B cell (primary cell): ENCODE measurements at regions not wholly inside any gene's neighbourhood (a gene's known extent, or its start where the extent isn't known, plus 50 kb on each side); places are given as distances from the start of the nearest gene placed in this dataset.

Experiments used
- ATAC-seq: fragments of 200-7000 bp; cut with Tn5 transposase; one replicate; pipeline ENCODE4 v1.10.0; 2021; ENCODE audit warnings: low read depth, mild to moderate bottlenecking, moderate number of reproducible peaks, moderate library complexity
- CTCF ChIA-PET: fragments of 350-600 bp; sonication (Branson Sonifier 250); formaldehyde crosslinking; loops from one replicate; lab custom pipeline; 2021; ENCODE audit warnings: antibody characterized with exemption, inconsistent platforms; lab: Charles Lee
- POLR2A ChIA-PET: fragments of 350-600 bp; sonication (Branson Sonifier 250); formaldehyde crosslinking; loops from one replicate; lab custom pipeline; 2021; ENCODE audit warnings: antibody characterized with exemption; lab: Charles Lee
- DNase-seq: peaks from one replicate; pipeline ENCODE4 v3.0.0; 2013
- H2AFZ ChIP-seq: 2 replicates; pipeline ENCODE4 v1.6.1; 2012; ENCODE audit warnings: mild to moderate bottlenecking, low read depth, low read length; ENCODE audit not compliant: insufficient read depth, poor library complexity, severe bottlenecking
- H3K27ac ChIP-seq, 2 donors: 1 replicate in 1 of 2; 2 replicates in 1 of 2; pipeline ENCODE4 v1.5.1; 2012 to 2013; ENCODE audit warnings: low read length in 2 of 2, mild to moderate bottlenecking in 2 of 2, moderate library complexity in 1 of 2
- H3K27me3 ChIP-seq, 4 experiments: fragments of 200-600 bp in 1 of 4; sonication (generic) in 1 of 4; replicated peaks in 1 of 4; 1 replicate in 2 of 4; 2 replicates in 2 of 4; pipeline versions ENCODE4 v1.6.1 to v1.7.0; 2013 to 2016; ENCODE audit warnings: low read length in 3 of 4, mild to moderate bottlenecking in 2 of 4, mixed read lengths in 1 of 4, moderate library complexity in 1 of 4; ENCODE audit not compliant: insufficient read depth in 4 of 4, control insufficient read depth in 3 of 4; ENCODE audit errors: control extremely low read depth in 1 of 4
- H3K36me3 ChIP-seq, 2 experiments: replicated peaks in 1 of 2; 1 replicate in 1 of 2; 2 replicates in 1 of 2; pipeline versions ENCODE4 v1.6.1 to v1.7.1; 2013; ENCODE audit warnings: low read length in 1 of 2; ENCODE audit not compliant: insufficient read depth in 2 of 2, control insufficient read depth in 1 of 2; ENCODE audit errors: control extremely low read depth in 1 of 2, extremely low read depth in 1 of 2
- H3K4me1 ChIP-seq, 2 donors: fragments of 200-600 bp in 1 of 2; sonication (generic) in 1 of 2; 1 replicate in 1 of 2; 2 replicates in 1 of 2; pipeline versions ENCODE4 v1.5.1 to v1.6.1; 2013 to 2017; ENCODE audit warnings: low read length in 2 of 2; ENCODE audit not compliant: control insufficient read depth in 2 of 2, insufficient read depth in 2 of 2
- H3K4me2 ChIP-seq: replicated peaks from 2 replicates; pipeline ENCODE3; 2012; ENCODE audit warnings: mild to moderate bottlenecking, low read depth, low read length; ENCODE audit not compliant: poor library complexity, severe bottlenecking
- H3K4me3 ChIP-seq, 5 experiments: fragments of 200-600 bp in 1 of 5; sonication (generic) in 1 of 5; 1 replicate in 3 of 5; 2 replicates in 2 of 5; pipeline versions ENCODE4 v1.5.1 to v1.7.0; 2011 to 2016; ENCODE audit warnings: low read length in 4 of 5, mild to moderate bottlenecking in 4 of 5, low read depth in 2 of 5, control low read depth in 1 of 5, moderate library complexity in 1 of 5; ENCODE audit not compliant: insufficient read depth in 1 of 5; ENCODE audit errors: control extremely low read depth in 1 of 5, extremely low read depth in 1 of 5
- H3K79me2 ChIP-seq: fragments of 200-600 bp; sonication (generic); one replicate; pipeline ENCODE4 v1.6.0; 2016; ENCODE audit warnings: low read length; ENCODE audit not compliant: control insufficient read depth, insufficient read depth
- H3K9ac ChIP-seq: fragments of 200-600 bp; sonication (generic); 2 replicates; pipeline ENCODE4 v1.6.1; 2017; ENCODE audit warnings: mild to moderate bottlenecking, low read length, moderate library complexity
- H3K9me3 ChIP-seq, 3 donors: one replicate each; pipeline versions ENCODE4 v1.6.1 to v1.7.1; 2013; ENCODE audit warnings: low read length in 2 of 3; ENCODE audit not compliant: control insufficient read depth in 2 of 3, insufficient read depth in 1 of 3; ENCODE audit errors: control extremely low read depth in 1 of 3
- H4K20me1 ChIP-seq: 2 replicates; pipeline ENCODE4 v1.6.0; 2012; ENCODE audit warnings: mild to moderate bottlenecking, low read length; ENCODE audit not compliant: insufficient read depth, control insufficient read depth, poor library complexity, severe bottlenecking
- H3K27ac Mint-ChIP-seq: one replicate; pipeline ENCODE4 v1.8.0; 2021; ENCODE audit warnings: mixed read lengths
- H3K27me3 Mint-ChIP-seq: one replicate; pipeline ENCODE4 v1.8.0; 2021; ENCODE audit warnings: mixed read lengths
- H3K4me1 Mint-ChIP-seq: one replicate; pipeline ENCODE4 v1.8.0; 2021; ENCODE audit warnings: mixed read lengths
- H3K4me3 Mint-ChIP-seq: one replicate; pipeline ENCODE4 v1.8.0; 2021; ENCODE audit warnings: mixed read lengths
- H3K9me3 Mint-ChIP-seq: one replicate; pipeline ENCODE4 v1.8.0; 2022; ENCODE audit warnings: mixed read lengths; ENCODE audit not compliant: insufficient read depth
- EZH2 ChIP-seq: IDR thresholded peaks from 2 replicates; pipeline ENCODE4 v1.6.1; 2012; ENCODE audit warnings: borderline replicate concordance, low read depth, mild to moderate bottlenecking, moderate library complexity, low read length; ENCODE audit not compliant: insufficient read depth, poor library complexity, severe bottlenecking
- WGBS: methylation state at CpG from one replicate; pipeline ENCODE4 v1.1.5; 2013; ENCODE audit warnings: missing lambda C conversion rate; ENCODE audit not compliant: insufficient coverage; 5-methylcytosine and 5-hydroxymethylcytosine counted together
- intact Hi-C: fragments of 100-400 bp; cut with micrococcal nuclease; formaldehyde crosslinking; loops from one replicate; pipeline ENCODE4 v1.10.0; 2022
- TF ChIP-seq, protein P1 (sequence below): fragments of 200-600 bp; IDR thresholded peaks from one replicate; pipeline ENCODE4 v1.8.0; 2022; ENCODE audit warnings: antibody characterized with exemption, mild to moderate bottlenecking

DNA sequence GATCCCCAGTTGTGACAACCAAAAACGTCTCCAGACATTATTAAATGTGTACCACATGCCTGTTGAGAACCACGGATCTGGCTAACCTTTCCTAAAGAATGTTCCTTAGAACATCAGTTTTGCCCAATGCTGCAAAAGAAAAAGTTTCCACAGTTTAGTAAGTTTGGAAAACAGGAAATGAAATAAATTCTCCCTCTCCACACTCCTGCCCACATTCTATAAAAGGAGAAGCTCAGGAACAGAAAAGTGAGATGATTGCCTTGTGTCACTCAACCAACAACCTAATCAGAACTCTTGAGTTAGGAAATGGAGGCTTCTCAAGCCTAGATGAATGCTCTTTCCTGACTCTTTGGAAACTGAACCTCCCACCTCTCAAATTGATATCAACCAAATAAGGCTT is 56.1 kb upstream of the NFE2L2 start:
- Histone ChIP-seq H3K9me3 (no peaks in the 10 kb centered on the region), H3K9ac (no peak overlapping the region), H3K27me3 (no peaks in the 10 kb centered on the region), H3K79me2 (no peaks in the 10 kb centered on the region), H4K20me1 (no peaks in the 10 kb centered on the region), H3K36me3 (peaks cover 0 to 4% of the 10 kb centered on the region in 2 experiments), H3K4me3 (no peak overlapping the region), H3K4me1 (no peaks in the 10 kb centered on the region), H3K27ac (no peak overlapping the region), H2AFZ (no peak overlapping the region), H3K4me2 (no peak overlapping the region)
- ATAC-seq (no peak), DNase-seq (no peak)
- POLR2A ChIA-PET, result no interaction called here
- intact Hi-C loops, result no loop called here
- CTCF ChIA-PET, result interaction anchor here (1.6 kb wide), 1 partner anchor 156 kb away, joined by 3 read pairs; no protein-coding TSS in a partner anchor
- no CpG with 5 or more reads among the region's 2 CpGs for WGBS
- Mint-ChIP-seq H3K4me1 (no peaks in the 10 kb centered on the region), H3K27ac (no peak overlapping the region), H3K4me3 (no peak overlapping the region), H3K27me3 (no peaks in the 10 kb centered on the region), H3K9me3 (no peaks in the 10 kb centered on the region)
- TF ChIP-seq, protein P1, sequence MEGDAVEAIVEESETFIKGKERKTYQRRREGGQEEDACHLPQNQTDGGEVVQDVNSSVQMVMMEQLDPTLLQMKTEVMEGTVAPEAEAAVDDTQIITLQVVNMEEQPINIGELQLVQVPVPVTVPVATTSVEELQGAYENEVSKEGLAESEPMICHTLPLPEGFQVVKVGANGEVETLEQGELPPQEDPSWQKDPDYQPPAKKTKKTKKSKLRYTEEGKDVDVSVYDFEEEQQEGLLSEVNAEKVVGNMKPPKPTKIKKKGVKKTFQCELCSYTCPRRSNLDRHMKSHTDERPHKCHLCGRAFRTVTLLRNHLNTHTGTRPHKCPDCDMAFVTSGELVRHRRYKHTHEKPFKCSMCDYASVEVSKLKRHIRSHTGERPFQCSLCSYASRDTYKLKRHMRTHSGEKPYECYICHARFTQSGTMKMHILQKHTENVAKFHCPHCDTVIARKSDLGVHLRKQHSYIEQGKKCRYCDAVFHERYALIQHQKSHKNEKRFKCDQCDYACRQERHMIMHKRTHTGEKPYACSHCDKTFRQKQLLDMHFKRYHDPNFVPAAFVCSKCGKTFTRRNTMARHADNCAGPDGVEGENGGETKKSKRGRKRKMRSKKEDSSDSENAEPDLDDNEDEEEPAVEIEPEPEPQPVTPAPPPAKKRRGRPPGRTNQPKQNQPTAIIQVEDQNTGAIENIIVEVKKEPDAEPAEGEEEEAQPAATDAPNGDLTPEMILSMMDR, result no peak
- TF ChIP-seq EZH2, result no peak

DNA sequence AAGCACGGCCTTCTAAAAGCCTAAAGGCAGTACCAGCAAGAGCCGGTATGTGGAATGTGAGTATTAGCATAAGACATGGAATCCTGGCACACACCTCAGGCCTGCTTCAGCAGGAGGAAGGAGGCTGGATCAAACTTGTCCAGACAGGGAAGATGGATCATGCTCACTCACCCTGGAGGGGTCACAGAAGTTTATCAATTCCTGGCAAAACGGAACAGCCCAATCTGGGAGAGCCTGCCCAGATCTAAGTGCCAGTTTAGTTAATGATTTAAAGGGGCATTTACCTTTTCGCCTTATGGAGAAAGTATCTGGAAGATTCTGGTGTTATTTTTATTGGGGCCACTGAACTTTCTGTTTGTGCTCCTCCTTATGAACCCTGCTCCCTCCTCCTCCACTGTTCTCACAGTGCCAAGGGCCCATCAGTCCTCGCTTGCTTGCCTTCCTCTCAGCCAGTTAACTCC is 58.3 kb upstream of the NFE2L2 start:
- H3K27me3 Mint-ChIP-seq, result no peaks in the 10 kb centered on the region
- ChIA-PET POLR2A (no interaction called here), CTCF (no interaction called here)
- Histone ChIP-seq H2AFZ (no peak overlapping the region), H3K4me1 (no peaks in the 10 kb centered on the region), H3K27me3 (no peaks in the 10 kb centered on the region), H3K9ac (no peak overlapping the region), H3K36me3 (peaks cover 0 to 4% of the 10 kb centered on the region in 2 experiments), H3K4me2 (no peak overlapping the region), H4K20me1 (no peaks in the 10 kb centered on the region), H3K9me3 (no peaks in the 10 kb centered on the region), H3K79me2 (no peaks in the 10 kb centered on the region), H3K4me3 (no peak overlapping the region), H3K27ac (no peak overlapping the region)
- no peak for TF ChIP-seq EZH2
- TF ChIP-seq, protein P1, result no peak
- DNase-seq, result no peak
- H3K4me3 Mint-ChIP-seq, result no peak overlapping the region
- no peaks in the 10 kb centered on the region for H3K4me1 Mint-ChIP-seq
- no peaks in the 10 kb centered on the region for H3K9me3 Mint-ChIP-seq
- ATAC-seq, result no peak
- no peak overlapping the region for H3K27ac Mint-ChIP-seq
- intact Hi-C loops, result no loop called here
- WGBS, result 100% methylated on average over 4 of the region's 5 CpGs
